ENCODE measurements at regions not wholly inside any gene's neighbourhood (a gene's known extent, or its start where the extent isn't known, plus 50 kb on each side); places are given as distances from the start of the nearest gene placed in this dataset.

- Histone ChIP-seq H3K9me3 (no peaks in the 10 kb centered on the region), H3K79me2 (ENCODE audit: insufficient read depth) (peaks cover 11% of the 10 kb centered on the region; the same call in 1 of the 2 replicates), H3K27me3 (ENCODE audit: insufficient read depth) (no peaks in the 10 kb centered on the region), H3K4me2 (peak overlapping the region; percentile 82), H3K4me1 (ENCODE audit: control insufficient read depth in 1 of 2, insufficient read depth in 2 of 2, low read depth in 1 of 2, low read length in 1 of 2) (peaks cover 9 to 27% of the 10 kb centered on the region in 2 experiments; a peak in 3 of 4 replicates), H2AFZ (ENCODE audit: low read depth) (peak overlapping the region; percentile 82; the same call in 1 of the 2 replicates), H3K27ac (ENCODE audit: low read depth in 2 of 2, low read length in 1 of 2) (peak overlapping the region; percentile 56 to 86; a peak in 3 of 4 replicates), H3K9ac (peak overlapping the region; percentile 69), H3K36me3 (replicated peaks in 1 of 2; ENCODE audit: control insufficient read depth in 1 of 2, insufficient read depth in 2 of 2, low read length in 1 of 2) (no peaks in the 10 kb centered on the region), H3K4me3 (ENCODE audit: low read depth in 2 of 2, low read length in 1 of 2) (peak overlapping the region; percentile 75 to 76), H4K20me1 (ENCODE audit: insufficient read depth) (no peaks in the 10 kb centered on the region), H3F3A (replicated peaks; ENCODE audit: insufficient read depth) (peaks cover 19% of the 10 kb centered on the region), H3K9me2 (no peaks in the 10 kb centered on the region)
- TF ChIP-seq NFIC (IDR thresholded peaks at IDR 0.05; ENCODE audit: borderline replicate concordance) = no peak
- no peak for TF ChIP-seq GATA2 (CRISPR knock-in tag; IDR thresholded peaks at IDR 0.05)
- TF ChIP-seq GABPA (IDR thresholded peaks at IDR 0.05; ENCODE audit: low read depth) = no peak
- TF ChIP-seq ELF1 (IDR thresholded peaks at IDR 0.05) = no peak
- TF ChIP-seq RCOR1 (IDR thresholded peaks at IDR 0.05; ENCODE audit: low read length) = no peak
- no peak for TF ChIP-seq MAX (IDR thresholded peaks at IDR 0.05; ENCODE audit: low read depth)
- TF ChIP-seq EP300 (IDR thresholded peaks at IDR 0.05; ENCODE audit: borderline replicate concordance in 1 of 2, low read depth in 1 of 2, low read length in 1 of 2) = no peak
- no peak for TF ChIP-seq TCF12 (IDR thresholded peaks at IDR 0.05)
- TF ChIP-seq FOSL2 (IDR thresholded peaks at IDR 0.05; ENCODE audit: borderline replicate concordance, low read depth) = no peak
- TF ChIP-seq SMC3 (IDR thresholded peaks at IDR 0.05; ENCODE audit: low read depth, low read length) = no peak
- no peak for TF ChIP-seq EZH2phosphoT487 (IDR thresholded peaks at IDR 0.05; ENCODE audit: borderline replicate concordance, low read depth)
- no peak for TF ChIP-seq TEAD4 (IDR thresholded peaks at IDR 0.05; ENCODE audit: borderline replicate concordance, insufficient read depth)
- TF ChIP-seq RAD21 (IDR thresholded peaks at IDR 0.05; ENCODE audit: low read length) = no peak
- no peak for TF ChIP-seq USF2 (IDR thresholded peaks at IDR 0.05; ENCODE audit: borderline replicate concordance, low read depth, low read length)
- no peak for TF ChIP-seq TAF1 (IDR thresholded peaks at IDR 0.05; ENCODE audit: borderline replicate concordance, low read depth, low read length)
- TF ChIP-seq ZBTB33 (IDR thresholded peaks at IDR 0.05; ENCODE audit: borderline replicate concordance, low read depth) = no peak
- TF ChIP-seq RFX5 (IDR thresholded peaks at IDR 0.05; ENCODE audit: low read length) = no peak
- no peak for TF ChIP-seq RXRA (IDR thresholded peaks at IDR 0.05; ENCODE audit: borderline replicate concordance, low read depth)
- no peak for TF ChIP-seq CHD2 (IDR thresholded peaks at IDR 0.05; ENCODE audit: low read length, partially characterized antibody)
- no peak for TF ChIP-seq POLR2AphosphoS5 (IDR thresholded peaks at IDR 0.05; ENCODE audit: low read depth, low read length)
- DNase-seq = no peak
- POLR2A ChIA-PET = no interaction called here
- CTCF ChIA-PET = interaction anchor here (3.9 kb wide), 1 partner anchor 26 kb away, joined by 31 read pairs; no protein-coding TSS in a partner anchor
- 10% methylated on average over 3 of the region's 3 CpGs for WGBS (ENCODE audit: low lambda C conversion rate)
Measured at GRCh38 chr2:741195-741496, 63.9 kb upstream of the TMEM18 start.
